AG04450 (cell line): ENCODE measurements at regions not wholly inside any gene's neighbourhood (a gene's known extent, or its start where the extent isn't known, plus 50 kb on each side); places are given as distances from the start of the nearest gene placed in this dataset.

ENCODE experiments used
- CTCF ChIA-PET: fragments of 300-600, 350-600 bp; formaldehyde crosslinking; extraction: SDS; loops from one replicate; lab custom pipeline; 2022; ENCODE audit warnings: antibody characterized with exemption, inconsistent platforms; lab: Charles Lee
- POLR2A ChIA-PET: fragments of 350-600 bp; formaldehyde crosslinking; extraction: SDS; loops from one replicate; lab custom pipeline; 2021; ENCODE audit warnings: antibody characterized with exemption, inconsistent platforms; lab: Yijun Ruan, JAX
- DNase-seq: peaks from one replicate; pipeline ENCODE4 v3.0.0-alpha.2; 2011; ENCODE audit warnings: low read depth, low spot score
- H3K27ac ChIP-seq: one replicate; pipeline ENCODE4 v1.5.1; 2012; ENCODE audit warnings: low read depth, low read length, control low read depth
- H3K27me3 ChIP-seq: one replicate; pipeline ENCODE4 v1.6.0; 2012; ENCODE audit warnings: low read length; ENCODE audit not compliant: control insufficient read depth, insufficient read depth
- H3K4me3 ChIP-seq: 2 replicates; pipeline ENCODE4 v1.5.1; 2011; ENCODE audit warnings: mild to moderate bottlenecking, low read depth, low read length, control low read depth
- H3K9me3 ChIP-seq: 2 replicates; pipeline ENCODE4 v1.5.1; 2012; ENCODE audit warnings: low read length; ENCODE audit not compliant: control insufficient read depth, insufficient read depth
- CTCF ChIP-seq: IDR thresholded peaks from 2 replicates; pipeline ENCODE4 v1.5.1; 2011; ENCODE audit warnings: low read depth, low read length, control low read depth, inconsistent platforms

- Histone ChIP-seq H3K27ac (no peak overlapping the region), H3K4me3 (no peak overlapping the region), H3K27me3 (no peaks in the 10 kb centered on the region), H3K9me3 (no peaks in the 10 kb centered on the region)
- peak; percentile 10 for DNase-seq
- POLR2A ChIA-PET, result no interaction called here
- no peak for TF ChIP-seq CTCF
- CTCF ChIA-PET, result no interaction called here
Measured at GRCh38 chr5:33231935-33232334, 208.8 kb upstream of the TARS1 start.

GRCh38 chr5:33232731-33233505, 207.8 kb upstream of the TARS1 start:
- Histone ChIP-seq H3K27me3 (no peaks in the 10 kb centered on the region), H3K4me3 (no peak overlapping the region), H3K9me3 (no peaks in the 10 kb centered on the region), H3K27ac (no peak overlapping the region)
- DNase-seq, result no peak
- POLR2A ChIA-PET, result interaction anchor here (0.7 kb wide), 1 partner anchor 522 kb away, joined by 3 read pairs; no protein-coding TSS in a partner anchor
- CTCF ChIA-PET, result no interaction called here
- no peak for TF ChIP-seq CTCF

- no peak overlapping the region for H3K4me3 ChIP-seq
- no peak overlapping the region for H3K27ac ChIP-seq
- POLR2A ChIA-PET, result no interaction called here
- no peak for DNase-seq
- H3K27me3 ChIP-seq, result no peaks in the 10 kb centered on the region
- H3K9me3 ChIP-seq, result no peaks in the 10 kb centered on the region
- CTCF ChIA-PET, result interaction anchor here (0.6 to 1.3 kb wide), 2 partner anchors 65 to 188 kb away, joined by 3 read pairs; no protein-coding TSS in a partner anchor
- TF ChIP-seq CTCF, result no peak
Measured at GRCh38 chr5:33235304-33235703, 205.5 kb upstream of the TARS1 start.

GRCh38 chr5:33235824-33236223, 204.9 kb upstream of the TARS1 start:
- DNase-seq, result no peak
- CTCF ChIA-PET, result interaction anchor here (1.3 kb wide), 1 partner anchor 65 kb away, joined by 3 read pairs; no protein-coding TSS in a partner anchor
- H3K27me3 ChIP-seq, result no peaks in the 10 kb centered on the region

More at GRCh38 chr5:33235824-33236223, 204.9 kb upstream of the TARS1 start:
- TF ChIP-seq CTCF, result no peak
- no peak overlapping the region for H3K27ac ChIP-seq
- H3K4me3 ChIP-seq, result no peak overlapping the region
- POLR2A ChIA-PET, result no interaction called here
- no peaks in the 10 kb centered on the region for H3K9me3 ChIP-seq
